ENCODE measurements at regions not wholly inside any gene's neighbourhood (a gene's known extent, or its start where the extent isn't known, plus 50 kb on each side); places are given as distances from the start of the nearest gene placed in this dataset.

- no peak overlapping the region for H3K4me3 ChIP-seq (ENCODE audit: low read length)
- peak in 1 of 2 donors; percentile 17 for DNase-seq
- H3K4me1 ChIP-seq (ENCODE audit: control insufficient read depth, insufficient read depth, low read length) = no peaks in the 10 kb centered on the region
- H3K27ac ChIP-seq (ENCODE audit: low read length) = no peak overlapping the region
- no CpG with 5 or more reads among the region's 1 CpG for WGBS (ENCODE audit: insufficient coverage, low lambda C conversion rate)
- H3K9me3 ChIP-seq (ENCODE audit: control insufficient read depth, low read depth, low read length) = no peaks in the 10 kb centered on the region
- no peaks in the 10 kb centered on the region for H3K36me3 ChIP-seq (ENCODE audit: control insufficient read depth, insufficient read depth, low read length)
- no peaks in the 10 kb centered on the region for H3K27me3 ChIP-seq (ENCODE audit: control insufficient read depth, insufficient read depth, low read length)
Observed at GRCh38 chr13:73924607-73925006, 209.6 kb downstream of the KLF12 start.

- H3K27me3 ChIP-seq (ENCODE audit: control insufficient read depth, insufficient read depth, low read length) = no peaks in the 10 kb centered on the region
- no peaks in the 10 kb centered on the region for H3K36me3 ChIP-seq (ENCODE audit: control insufficient read depth, insufficient read depth, low read length)
- no peak overlapping the region for H3K4me3 ChIP-seq (ENCODE audit: low read length)
- H3K9me3 ChIP-seq (ENCODE audit: control insufficient read depth, low read depth, low read length) = no peaks in the 10 kb centered on the region
- no peak for DNase-seq
- WGBS (ENCODE audit: insufficient coverage, low lambda C conversion rate) = no CpG with 5 or more reads among the region's 2 CpGs
- no peak overlapping the region for H3K27ac ChIP-seq (ENCODE audit: low read length)
- no peaks in the 10 kb centered on the region for H3K4me1 ChIP-seq (ENCODE audit: control insufficient read depth, insufficient read depth, low read length)
Observed at GRCh38 chr13:73922493-73923393, 211.5 kb downstream of the KLF12 start.

- Histone ChIP-seq H3K27ac (ENCODE audit: low read length) (no peak overlapping the region), H3K4me1 (ENCODE audit: control insufficient read depth, insufficient read depth, low read length) (no peaks in the 10 kb centered on the region), H3K9me3 (ENCODE audit: control insufficient read depth, low read depth, low read length) (no peaks in the 10 kb centered on the region), H3K4me3 (ENCODE audit: low read length) (no peak overlapping the region), H3K36me3 (ENCODE audit: control insufficient read depth, insufficient read depth, low read length) (no peaks in the 10 kb centered on the region), H3K27me3 (ENCODE audit: control insufficient read depth, insufficient read depth, low read length) (no peaks in the 10 kb centered on the region)
- no CpG with 5 or more reads among the region's 3 CpGs for WGBS (ENCODE audit: insufficient coverage, low lambda C conversion rate)
- no peak for DNase-seq
Observed at GRCh38 chr13:73918691-73919090, 215.5 kb downstream of the KLF12 start.

DNA sequence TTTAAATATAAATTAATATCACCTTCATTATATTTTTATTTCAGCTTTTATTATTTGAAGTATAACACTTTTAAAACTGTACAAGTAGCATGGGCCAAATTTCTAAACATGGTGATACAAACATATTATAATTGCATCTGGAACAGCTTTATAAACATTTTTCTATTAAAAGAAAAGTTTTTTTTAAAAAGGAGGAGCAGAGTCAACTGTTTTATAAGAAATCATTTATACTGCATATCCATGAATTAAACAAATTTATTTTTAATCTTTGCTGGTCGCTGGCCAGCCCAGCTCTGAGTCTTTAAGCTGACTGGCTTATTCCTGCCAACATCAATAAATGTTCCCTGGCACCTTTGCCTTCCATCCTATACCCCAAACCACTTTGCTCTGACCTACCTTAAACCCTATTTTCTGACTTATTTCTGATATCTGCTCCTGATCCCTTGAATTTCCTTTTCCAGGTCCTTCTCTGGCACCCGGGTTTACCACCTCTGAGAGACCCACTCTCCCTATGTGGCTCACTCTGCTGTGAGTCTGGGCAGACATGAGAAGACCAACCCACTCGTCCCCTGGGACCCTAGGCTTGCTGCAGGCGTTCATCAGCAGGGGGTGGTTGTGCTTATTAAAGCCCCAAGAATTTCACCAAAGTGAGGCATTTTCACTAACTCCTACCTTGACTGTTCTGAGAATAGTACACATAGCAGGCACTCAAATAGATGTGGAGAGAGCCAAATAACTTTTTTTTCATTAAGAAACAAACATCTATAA, 220.3 kb downstream of the KLF12 start:
- H3K27ac ChIP-seq (ENCODE audit: low read length) = no peak overlapping the region
- no peaks in the 10 kb centered on the region for H3K27me3 ChIP-seq (ENCODE audit: control insufficient read depth, insufficient read depth, low read length)
- H3K36me3 ChIP-seq (ENCODE audit: control insufficient read depth, insufficient read depth, low read length) = no peaks in the 10 kb centered on the region
- H3K9me3 ChIP-seq (ENCODE audit: control insufficient read depth, low read depth, low read length) = no peaks in the 10 kb centered on the region
- no peak overlapping the region for H3K4me3 ChIP-seq (ENCODE audit: low read length)
- H3K4me1 ChIP-seq (ENCODE audit: control insufficient read depth, insufficient read depth, low read length) = no peaks in the 10 kb centered on the region
- 86% methylated on average over 1 of the region's 4 CpGs for WGBS (ENCODE audit: insufficient coverage, low lambda C conversion rate)
- no peak for DNase-seq

DNA sequence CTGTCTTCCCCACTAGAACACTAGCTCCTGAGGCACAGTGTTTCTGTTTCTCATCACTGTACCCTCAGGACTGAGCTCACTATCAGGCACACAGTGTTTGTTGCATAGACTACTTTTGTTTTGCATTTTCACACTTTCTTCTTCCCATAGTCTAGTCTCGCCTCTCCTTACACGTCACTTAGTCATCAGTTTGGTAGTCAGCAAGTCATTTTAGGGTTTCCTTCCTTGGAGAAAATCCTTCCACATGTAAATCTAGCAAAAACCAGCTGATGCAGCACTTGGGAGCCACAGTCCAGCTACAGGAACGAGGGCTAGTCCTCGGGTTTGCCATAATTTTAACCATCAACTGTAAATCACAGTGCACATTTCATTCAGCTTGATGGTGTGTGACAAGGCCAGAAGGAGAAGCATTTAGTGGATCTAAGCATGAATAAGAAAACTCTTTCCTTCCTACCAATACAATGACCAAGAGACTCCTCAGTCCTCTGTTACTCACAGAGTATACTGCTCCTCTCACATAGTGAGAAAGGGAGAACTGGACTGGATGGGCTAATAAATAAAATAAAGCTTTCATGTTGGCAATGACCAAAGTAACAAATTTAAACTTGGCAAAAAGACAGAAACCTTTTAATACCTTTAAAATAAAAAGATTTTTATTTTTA, 221.0 kb downstream of the KLF12 start:
- Histone ChIP-seq H3K4me3 (ENCODE audit: low read length) (no peak overlapping the region), H3K27ac (ENCODE audit: low read length) (no peak overlapping the region)

GRCh38 chr13:73911361-73911760, 222.8 kb downstream of the KLF12 start:
- Histone ChIP-seq H3K36me3 (ENCODE audit: control insufficient read depth, insufficient read depth, low read length) (no peaks in the 10 kb centered on the region), H3K4me3 (ENCODE audit: low read length) (no peak overlapping the region), H3K9me3 (ENCODE audit: control insufficient read depth, low read depth, low read length) (no peaks in the 10 kb centered on the region), H3K27ac (ENCODE audit: low read length) (no peak overlapping the region), H3K4me1 (ENCODE audit: control insufficient read depth, insufficient read depth, low read length) (no peaks in the 10 kb centered on the region), H3K27me3 (ENCODE audit: control insufficient read depth, insufficient read depth, low read length) (no peaks in the 10 kb centered on the region)
- no peak for DNase-seq

More for the DNA sequence above, 221.0 kb downstream of the KLF12 start:
- H3K9me3 ChIP-seq (ENCODE audit: control insufficient read depth, low read depth, low read length) = no peaks in the 10 kb centered on the region
- no peak for DNase-seq
- H3K36me3 ChIP-seq (ENCODE audit: control insufficient read depth, insufficient read depth, low read length) = no peaks in the 10 kb centered on the region
- no peaks in the 10 kb centered on the region for H3K27me3 ChIP-seq (ENCODE audit: control insufficient read depth, insufficient read depth, low read length)
- no CpG with 5 or more reads among the region's 4 CpGs for WGBS (ENCODE audit: insufficient coverage, low lambda C conversion rate)
- no peaks in the 10 kb centered on the region for H3K4me1 ChIP-seq (ENCODE audit: control insufficient read depth, insufficient read depth, low read length)

DNA sequence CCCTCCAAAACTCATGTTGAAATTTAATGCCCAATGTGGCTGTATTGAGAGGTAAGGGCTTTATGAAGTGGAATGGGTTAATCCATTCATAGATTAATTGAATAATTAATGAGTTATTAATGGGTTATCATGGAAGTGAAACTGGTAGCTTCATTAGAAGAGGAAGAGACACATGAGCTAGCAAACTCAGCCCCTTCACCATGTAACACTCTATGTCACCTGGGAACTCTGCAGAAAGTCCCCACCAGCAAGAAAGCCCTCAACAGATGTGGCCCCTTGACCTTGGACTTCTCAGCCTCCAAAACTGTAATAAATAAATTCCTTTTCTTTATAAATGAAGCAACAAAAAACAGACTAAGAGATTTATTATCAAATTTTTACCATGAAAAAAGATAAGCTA, 223.5 kb downstream of the KLF12 start:
- Histone ChIP-seq H3K4me1 (ENCODE audit: control insufficient read depth, insufficient read depth, low read length) (no peaks in the 10 kb centered on the region), H3K4me3 (ENCODE audit: low read length) (no peak overlapping the region), H3K27me3 (ENCODE audit: control insufficient read depth, insufficient read depth, low read length) (no peaks in the 10 kb centered on the region), H3K27ac (ENCODE audit: low read length) (no peak overlapping the region), H3K9me3 (ENCODE audit: control insufficient read depth, low read depth, low read length) (no peaks in the 10 kb centered on the region), H3K36me3 (ENCODE audit: control insufficient read depth, insufficient read depth, low read length) (no peaks in the 10 kb centered on the region)
- no peak for DNase-seq

DNA sequence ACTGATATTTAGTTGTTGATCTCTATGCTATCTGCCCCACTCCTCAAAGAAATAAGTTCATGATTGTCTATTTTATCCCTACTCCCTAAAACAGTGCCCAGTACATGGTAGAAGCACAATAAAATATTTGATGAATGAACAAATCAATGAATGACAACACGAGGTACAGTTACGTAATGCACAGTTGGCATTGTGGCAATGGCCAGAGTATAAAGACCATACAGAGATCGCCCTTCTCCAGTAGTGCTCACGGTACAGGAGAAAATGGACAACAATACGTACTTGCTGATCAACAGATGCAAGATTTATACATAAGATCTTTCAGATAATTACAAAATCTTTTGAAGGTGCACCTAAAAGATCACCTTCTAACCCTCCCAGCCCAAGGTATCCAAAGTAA, 225.4 kb downstream of the KLF12 start:
- Histone ChIP-seq H3K27ac (ENCODE audit: low read length) (no peak overlapping the region), H3K27me3 (ENCODE audit: control insufficient read depth, insufficient read depth, low read length) (no peaks in the 10 kb centered on the region), H3K4me3 (ENCODE audit: low read length) (no peak overlapping the region), H3K9me3 (ENCODE audit: control insufficient read depth, low read depth, low read length) (no peaks in the 10 kb centered on the region), H3K4me1 (ENCODE audit: control insufficient read depth, insufficient read depth, low read length) (no peaks in the 10 kb centered on the region), H3K36me3 (ENCODE audit: control insufficient read depth, insufficient read depth, low read length) (no peaks in the 10 kb centered on the region)
- no peak for DNase-seq
- WGBS (ENCODE audit: insufficient coverage, low lambda C conversion rate) = no CpG with 5 or more reads among the region's 5 CpGs

DNA sequence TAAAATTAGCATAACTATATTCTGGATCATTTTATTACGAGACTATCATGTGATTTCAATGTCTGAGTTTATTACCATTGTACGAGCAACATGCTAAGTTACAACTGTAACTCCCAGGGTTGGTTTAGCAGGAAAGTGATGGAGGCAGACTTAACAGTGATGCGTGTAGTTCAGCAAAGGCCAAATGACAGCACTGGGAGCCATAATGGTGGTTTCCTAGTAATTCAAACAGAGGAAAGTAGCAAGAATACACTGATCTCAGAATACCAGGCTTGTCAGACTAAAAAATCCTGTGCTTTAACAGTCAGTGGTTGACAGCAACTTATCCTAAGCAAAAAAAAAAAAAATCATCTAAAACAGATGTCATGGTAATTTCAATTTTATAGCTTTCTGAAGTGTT, 229.6 kb downstream of the KLF12 start:
- WGBS (ENCODE audit: insufficient coverage, low lambda C conversion rate) = 100% methylated on average over 1 of the region's 3 CpGs
- Histone ChIP-seq H3K9me3 (ENCODE audit: control insufficient read depth, low read depth, low read length) (no peaks in the 10 kb centered on the region), H3K4me1 (ENCODE audit: control insufficient read depth, insufficient read depth, low read length) (no peaks in the 10 kb centered on the region), H3K4me3 (ENCODE audit: low read length) (no peak overlapping the region), H3K36me3 (ENCODE audit: control insufficient read depth, insufficient read depth, low read length) (no peaks in the 10 kb centered on the region), H3K27me3 (ENCODE audit: control insufficient read depth, insufficient read depth, low read length) (no peaks in the 10 kb centered on the region), H3K27ac (ENCODE audit: low read length) (no peak overlapping the region)
- no peak for DNase-seq

GRCh38 chr13:73903561-73903960, 230.6 kb downstream of the KLF12 start:
- H3K27me3 ChIP-seq (ENCODE audit: control insufficient read depth, insufficient read depth, low read length) = no peaks in the 10 kb centered on the region
- H3K4me1 ChIP-seq (ENCODE audit: control insufficient read depth, insufficient read depth, low read length) = no peaks in the 10 kb centered on the region
- no peak overlapping the region for H3K4me3 ChIP-seq (ENCODE audit: low read length)
- WGBS (ENCODE audit: insufficient coverage, low lambda C conversion rate) = no CpG with 5 or more reads among the region's 7 CpGs
- H3K27ac ChIP-seq (ENCODE audit: low read length) = no peak overlapping the region
- DNase-seq = no peak
- H3K36me3 ChIP-seq (ENCODE audit: control insufficient read depth, insufficient read depth, low read length) = no peaks in the 10 kb centered on the region
- H3K9me3 ChIP-seq (ENCODE audit: control insufficient read depth, low read depth, low read length) = no peaks in the 10 kb centered on the region
